Endothelial cell of umbilical vein (primary cell): ENCODE measurements at regions not wholly inside any gene's neighbourhood (a gene's known extent, or its start where the extent isn't known, plus 50 kb on each side); places are given as distances from the start of the nearest gene placed in this dataset.

Experiments
- BruUV-seq: library from RNA; stranded (reverse); fragments of 400-500 nt; replicated peaks from 2 replicates; lab custom pipeline; 2021; lab: Mats Ljungman, UMichigan
- CTCF ChIA-PET: fragments of 300-600, 350-600 bp; sonication (Branson Sonifier 250); formaldehyde crosslinking; loops from one replicate; lab custom pipeline; 2021; ENCODE audit warnings: antibody characterized with exemption, inconsistent platforms; lab: Charles Lee
- POLR2A ChIA-PET: fragments of 300-600, 350-600 bp; sonication (Branson Sonifier 250); formaldehyde crosslinking; loops from one replicate; lab custom pipeline; 2021; ENCODE audit warnings: antibody characterized with exemption, inconsistent platforms; lab: Charles Lee
- DNase-seq: peaks from one replicate; pipeline ENCODE4 v3.0.0-alpha.2; 2011; ENCODE audit warnings: low read depth, low spot score
- FAIRE-seq: peaks from 2 replicates; lab custom pipeline; 2011; peaks lifted over from hg19 to GRCh38; lab: Jason Lieb, UNC
- H2AFZ ChIP-seq: 2 replicates; pipeline ENCODE4 v1.6.0; 2012; ENCODE audit warnings: low read depth, low read length, control low read depth, inconsistent platforms
- H3K27ac ChIP-seq: 2 replicates; pipeline ENCODE4 v1.5.1; 2011; ENCODE audit warnings: low read depth, mild to moderate bottlenecking, control low read depth, low read length, moderate library complexity; ENCODE audit not compliant: insufficient read depth
- H3K27me3 ChIP-seq, 2 experiments: 2 replicates each; pipeline versions ENCODE4 v1.6.0 to v1.6.1; 2011; ENCODE audit warnings: low read length in 2 of 2, mixed read lengths in 1 of 2; ENCODE audit not compliant: control insufficient read depth in 2 of 2, insufficient read depth in 2 of 2
- H3K36me3 ChIP-seq, 2 experiments: 2 replicates in 1 of 2; 3 replicates in 1 of 2; pipeline ENCODE4 v1.5.1; 2011; ENCODE audit warnings: low read length in 2 of 2, mild to moderate bottlenecking in 1 of 2, moderate library complexity in 1 of 2; ENCODE audit not compliant: control insufficient read depth in 2 of 2, insufficient read depth in 2 of 2; ENCODE audit errors: extremely low read depth in 1 of 2
- H3K4me1 ChIP-seq: 3 replicates; pipeline ENCODE4 v1.5.1; 2011; ENCODE audit warnings: mild to moderate bottlenecking, low read length; ENCODE audit not compliant: control insufficient read depth, insufficient read depth; ENCODE audit errors: extremely low read depth
- H3K4me2 ChIP-seq: 2 replicates; pipeline ENCODE4 v1.6.1; 2011; ENCODE audit warnings: low read length, control low read depth, mixed read lengths; ENCODE audit not compliant: insufficient read depth
- H3K4me3 ChIP-seq, 3 experiments: fragments of 200-600 bp in 1 of 3; sonication (generic), shearing (Covaris generic) in 1 of 3; replicated peaks in 1 of 3; 2 replicates each; pipeline ENCODE4 v1.5.1; 2011 to 2016; ENCODE audit warnings: control low read depth in 3 of 3, low read length in 3 of 3, mild to moderate bottlenecking in 2 of 3, inconsistent platforms in 1 of 3, low read depth in 1 of 3, moderate library complexity in 1 of 3; ENCODE audit not compliant: insufficient read depth in 1 of 3
- H3K79me2 ChIP-seq: 2 replicates; pipeline ENCODE4 v1.6.0; 2012; ENCODE audit warnings: low read length, inconsistent platforms; ENCODE audit not compliant: control insufficient read depth, insufficient read depth
- H3K9ac ChIP-seq: replicated peaks from 2 replicates; pipeline ENCODE3; 2011; ENCODE audit warnings: low read length, control low read depth; ENCODE audit not compliant: insufficient read depth; ENCODE audit errors: extremely low read depth
- H3K9me1 ChIP-seq: replicated peaks from 3 replicates; pipeline ENCODE4 v1.6.0; 2011; ENCODE audit warnings: mild to moderate bottlenecking, low read length; ENCODE audit not compliant: control insufficient read depth, insufficient read depth; ENCODE audit errors: extremely low read depth
- H3K9me3 ChIP-seq: replicated peaks from 2 replicates; pipeline ENCODE4 v1.5.1; 2012; ENCODE audit warnings: low read length, inconsistent platforms; ENCODE audit not compliant: control insufficient read depth, insufficient read depth
- H4K20me1 ChIP-seq: replicated peaks from 2 replicates; pipeline ENCODE3; 2011; ENCODE audit warnings: mild to moderate bottlenecking, low read length; ENCODE audit not compliant: control insufficient read depth, insufficient read depth; ENCODE audit errors: extremely low read depth
- EZH2 ChIP-seq: IDR thresholded peaks from 2 replicates; pipeline ENCODE4 v1.6.1; 2012; ENCODE audit warnings: borderline replicate concordance, low read depth, mild to moderate bottlenecking, moderate library complexity, low read length, inconsistent platforms; ENCODE audit not compliant: severe bottlenecking
- FOS ChIP-seq: IDR thresholded peaks from 2 replicates; pipeline ENCODE4 v1.6.1; 2011; ENCODE audit warnings: mild to moderate bottlenecking, low read length, moderate library complexity, borderline replicate concordance; ENCODE audit not compliant: insufficient read depth
- GATA2 ChIP-seq: IDR thresholded peaks from 2 replicates; pipeline ENCODE4 v1.7.0; 2011; ENCODE audit warnings: low read depth, mild to moderate bottlenecking, moderate library complexity, mixed read lengths, low read length; ENCODE audit not compliant: insufficient read length, insufficient read depth
- JUN ChIP-seq: IDR thresholded peaks from 2 replicates; pipeline ENCODE4 v1.6.1; 2011; ENCODE audit warnings: borderline replicate concordance, low read depth; ENCODE audit not compliant: insufficient read length, insufficient read depth
- MYC ChIP-seq: IDR thresholded peaks from one replicate; pipeline ENCODE4 v1.6.1; 2011; ENCODE audit warnings: mild to moderate bottlenecking, low read depth, low read length
- POLR2A ChIP-seq: IDR thresholded peaks from 2 replicates; pipeline ENCODE4 v1.6.1; 2012; ENCODE audit warnings: low read depth, mild to moderate bottlenecking, control low read depth, low read length
- POLR2AphosphoS5 ChIP-seq: IDR thresholded peaks from 2 replicates; pipeline ENCODE4 v1.6.1; 2012; ENCODE audit warnings: low read depth, mild to moderate bottlenecking, control low read depth, low read length, moderate library complexity; ENCODE audit not compliant: insufficient read depth
- dilution Hi-C: fragments of 300-500 bp; cut with MboI; formaldehyde crosslinking; loops from one replicate; pipeline ENCODE4 v1.15.0; 2019; ENCODE audit warnings: low sequenced_read_pairs; ENCODE audit not compliant: extremely low pct_ligation_motif_present
- intact Hi-C: fragments of 100-400 bp; cut with micrococcal nuclease; formaldehyde crosslinking; loops from one replicate; pipeline ENCODE4 v1.10.0; 2022
- TF ChIP-seq, protein P1 (sequence below), 2 donors: IDR thresholded peaks; 1 replicate in 1 of 2; 2 replicates in 1 of 2; pipeline ENCODE4 v1.5.1; 2011; ENCODE audit warnings: low read length in 2 of 2, mild to moderate bottlenecking in 2 of 2, moderate library complexity in 2 of 2, control low read depth in 1 of 2, inconsistent platforms in 1 of 2, low read depth in 1 of 2; ENCODE audit not compliant: insufficient read depth in 1 of 2; ENCODE audit errors: extremely low read depth in 1 of 2
- TF ChIP-seq, protein P2 (sequence below): IDR thresholded peaks from 2 replicates; pipeline ENCODE4 v1.6.1; 2011; ENCODE audit not compliant: insufficient read depth, insufficient read length

- H3K27me3 ChIP-seq = no peaks in the 10 kb centered on the region
- no peak overlapping the region for H3K4me3 ChIP-seq
- no peaks in the 10 kb centered on the region for H3K9me1 ChIP-seq
- FAIRE-seq (no peak), DNase-seq (no peak)
- H3K9me3 ChIP-seq = no peaks in the 10 kb centered on the region
- POLR2A ChIA-PET = no interaction called here
- H3K9ac ChIP-seq = no peak overlapping the region
- no peaks in the 10 kb centered on the region for H4K20me1 ChIP-seq
- TF ChIP-seq MYC = no peak
- TF ChIP-seq POLR2A = no peak
- TF ChIP-seq, protein P1, sequence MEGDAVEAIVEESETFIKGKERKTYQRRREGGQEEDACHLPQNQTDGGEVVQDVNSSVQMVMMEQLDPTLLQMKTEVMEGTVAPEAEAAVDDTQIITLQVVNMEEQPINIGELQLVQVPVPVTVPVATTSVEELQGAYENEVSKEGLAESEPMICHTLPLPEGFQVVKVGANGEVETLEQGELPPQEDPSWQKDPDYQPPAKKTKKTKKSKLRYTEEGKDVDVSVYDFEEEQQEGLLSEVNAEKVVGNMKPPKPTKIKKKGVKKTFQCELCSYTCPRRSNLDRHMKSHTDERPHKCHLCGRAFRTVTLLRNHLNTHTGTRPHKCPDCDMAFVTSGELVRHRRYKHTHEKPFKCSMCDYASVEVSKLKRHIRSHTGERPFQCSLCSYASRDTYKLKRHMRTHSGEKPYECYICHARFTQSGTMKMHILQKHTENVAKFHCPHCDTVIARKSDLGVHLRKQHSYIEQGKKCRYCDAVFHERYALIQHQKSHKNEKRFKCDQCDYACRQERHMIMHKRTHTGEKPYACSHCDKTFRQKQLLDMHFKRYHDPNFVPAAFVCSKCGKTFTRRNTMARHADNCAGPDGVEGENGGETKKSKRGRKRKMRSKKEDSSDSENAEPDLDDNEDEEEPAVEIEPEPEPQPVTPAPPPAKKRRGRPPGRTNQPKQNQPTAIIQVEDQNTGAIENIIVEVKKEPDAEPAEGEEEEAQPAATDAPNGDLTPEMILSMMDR (IDR thresholded peaks at IDR 0.05; ENCODE audit: extremely low read depth in 1 of 2, insufficient read depth in 1 of 2, low read depth in 1 of 2, low read length in 2 of 2) = no peak
- TF ChIP-seq JUN = no peak
- no peak for TF ChIP-seq FOS
- TF ChIP-seq, protein P2, sequence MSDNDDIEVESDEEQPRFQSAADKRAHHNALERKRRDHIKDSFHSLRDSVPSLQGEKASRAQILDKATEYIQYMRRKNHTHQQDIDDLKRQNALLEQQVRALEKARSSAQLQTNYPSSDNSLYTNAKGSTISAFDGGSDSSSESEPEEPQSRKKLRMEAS = no peak
- no peak for TF ChIP-seq GATA2
- TF ChIP-seq POLR2AphosphoS5 = no peak
- no peak for TF ChIP-seq EZH2
- no peaks in the 10 kb centered on the region for H3K4me1 ChIP-seq
- CTCF ChIA-PET = interaction anchor here (0.9 kb wide), 1 partner anchor 199 kb away, joined by 3 read pairs; no protein-coding TSS in a partner anchor
- H3K4me2 ChIP-seq = no peak overlapping the region
- no peak overlapping the region for H3K27ac ChIP-seq
- no peak overlapping the region for H2AFZ ChIP-seq
- no peaks in the 10 kb centered on the region for H3K79me2 ChIP-seq
- dilution Hi-C loops (no loop called here), intact Hi-C loops (no loop called here)
- no peaks in the 10 kb centered on the region for H3K36me3 ChIP-seq
- BruUV-seq = no TSS peak
These were observed 135.7 kb downstream of the INHBB start for GRCh38 chr2:120481446-120482194.
